K562 (cell line): ENCODE measurements at regions not wholly inside any gene's neighbourhood (a gene's known extent, or its start where the extent isn't known, plus 50 kb on each side); places are given as distances from the start of the nearest gene placed in this dataset.

Experiments
- ATAC-seq: fragments of 200-7000 bp; cut with Tn5 transposase; 3 replicates; pipeline ENCODE4 v1.9.1; 2020; ENCODE audit warnings: moderate library complexity
- BruUV-seq: library from RNA; stranded (reverse); fragments of 400-500 nt; replicated peaks from 2 replicates; lab custom pipeline; 2021; lab: Mats Ljungman, UMichigan
- CTCF ChIA-PET: fragments of 300-600 bp; formaldehyde crosslinking; extraction: SDS; loops from one replicate; lab custom pipeline; 2021; ENCODE audit warnings: low intra/inter-chr PET ratio; lab: Yijun Ruan, JAX
- POLR2A ChIA-PET: fragments of 300-600, 350-650 bp; sonication (Branson Sonifier 250); formaldehyde crosslinking; extraction: SDS; loops from one replicate; lab custom pipeline; 2021; ENCODE audit warnings: antibody characterized with exemption, inconsistent platforms; lab: Yijun Ruan, JAX
- DNase-seq, 4 experiments: peaks; one replicate each; pipeline versions ENCODE4 v3.0.0 to v3.0.0-alpha.2; 2011 to 2018; ENCODE audit warnings: low spot score in 3 of 4, mixed read lengths in 3 of 4; ENCODE audit errors: extremely low read depth in 1 of 4
- FAIRE-seq: peaks from 2 replicates; lab custom pipeline; 2011; peaks lifted over from hg19 to GRCh38; lab: Jason Lieb, UNC
- H2AFZ ChIP-seq: 2 replicates; pipeline ENCODE4 v1.6.0; 2011; ENCODE audit warnings: low read depth, low read length, control low read depth, inconsistent platforms
- H3K27ac ChIP-seq: fragments of 200-600 bp; 3 replicates; pipeline ENCODE4 v1.8.0; 2011; ENCODE audit warnings: low read depth, mild to moderate bottlenecking, control low read depth, inconsistent platforms, low read length, moderate library complexity, mixed read lengths; ENCODE audit errors: extremely low read depth
- H3K27me3 ChIP-seq, 2 experiments: fragments of 300-600 bp in 1 of 2; 2 replicates in 1 of 2; 3 replicates in 1 of 2; pipeline versions ENCODE4 v1.6.0 to v1.8.0; 2011; ENCODE audit warnings: inconsistent platforms in 2 of 2, low read length in 2 of 2, mild to moderate bottlenecking in 1 of 2, mixed read lengths in 1 of 2, moderate library complexity in 1 of 2; ENCODE audit not compliant: control insufficient read depth in 2 of 2, insufficient read depth in 2 of 2
- H3K36me3 ChIP-seq: fragments of 300-600 bp; 3 replicates; pipeline ENCODE4 v1.8.0; 2011; ENCODE audit warnings: mild to moderate bottlenecking, low read length, inconsistent platforms; ENCODE audit not compliant: control insufficient read depth, insufficient read depth
- H3K4me1 ChIP-seq, 2 experiments: fragments of 200-600 bp in 1 of 2; replicated peaks in 1 of 2; 2 replicates in 1 of 2; 3 replicates in 1 of 2; pipeline versions ENCODE4 v1.5.1 to v1.8.0; 2011; ENCODE audit warnings: inconsistent platforms in 2 of 2, low read length in 2 of 2, mild to moderate bottlenecking in 1 of 2, mixed read lengths in 1 of 2, moderate library complexity in 1 of 2; ENCODE audit not compliant: control insufficient read depth in 2 of 2, insufficient read depth in 2 of 2
- H3K4me2 ChIP-seq: 2 replicates; pipeline ENCODE4 v1.6.1; 2011; ENCODE audit warnings: low read length, control low read depth, inconsistent platforms, mixed read lengths; ENCODE audit not compliant: insufficient read depth
- H3K4me3 ChIP-seq: fragments of 200-600 bp; sonication (generic), shearing (Covaris generic); 2 replicates; pipeline ENCODE4 v1.5.1; 2016; ENCODE audit warnings: control low read depth, inconsistent platforms
- H3K79me2 ChIP-seq: fragments of 200-600 bp; 3 replicates; pipeline ENCODE4 v1.8.0; 2011; ENCODE audit warnings: low read length, inconsistent platforms; ENCODE audit not compliant: control insufficient read depth, insufficient read depth
- H3K9ac ChIP-seq, 2 experiments: 2 replicates each; pipeline versions ENCODE4 v1.6.0 to v1.6.1; 2011; ENCODE audit warnings: low read depth in 2 of 2, low read length in 2 of 2, control low read depth in 1 of 2, inconsistent platforms in 1 of 2, mild to moderate bottlenecking in 1 of 2, mixed read lengths in 1 of 2; ENCODE audit not compliant: insufficient read depth in 1 of 2
- H3K9me1 ChIP-seq: one replicate; pipeline ENCODE4 v1.6.0; 2011; ENCODE audit warnings: inconsistent platforms, mild to moderate bottlenecking, low read length, moderate library complexity; ENCODE audit not compliant: control insufficient read depth, insufficient read depth
- H3K9me3 ChIP-seq: replicated peaks from 2 replicates; pipeline ENCODE4 v1.5.1; 2011; ENCODE audit warnings: low read depth, low read length, inconsistent platforms; ENCODE audit not compliant: control insufficient read depth, insufficient read depth
- H4K20me1 ChIP-seq: replicated peaks from 2 replicates; pipeline ENCODE4 v1.6.1; 2011; ENCODE audit warnings: low read length, inconsistent platforms, mixed read lengths; ENCODE audit not compliant: control insufficient read depth, insufficient read depth
- ARID1B ChIP-seq: fragments of 450-650 bp; IDR thresholded peaks from 2 replicates; pipeline ENCODE4 v1.6.1; 2016; ENCODE audit warnings: antibody characterized with exemption, mild to moderate bottlenecking, inconsistent platforms
- BDP1 ChIP-seq: IDR thresholded peaks from 3 replicates; pipeline ENCODE4 v1.6.1; 2011; ENCODE audit not compliant: insufficient read length, insufficient read depth
- GABPB2 ChIP-seq: fragments of 250-450 bp; sonication (Bioruptor Pico); conservative IDR thresholded peaks from 2 replicates; pipeline ENCODE4 v1.5.1; 2021; ENCODE audit warnings: mild to moderate bottlenecking
- GTF2F1 ChIP-seq: IDR thresholded peaks from 2 replicates; pipeline ENCODE4 v1.6.1; 2011; ENCODE audit warnings: low read depth, low read length, improper control_type of control experiment
- TAF7 ChIP-seq: fragments of 450-650 bp; IDR thresholded peaks from 2 replicates; pipeline ENCODE4 v1.6.1; 2016; ENCODE audit warnings: missing genetic modification characterization, missing compliant biosample characterization
- ZBTB26 ChIP-seq: fragments of 450-650 bp; formaldehyde crosslinking; IDR thresholded peaks from 2 replicates; pipeline ENCODE4 v1.4.0; 2022; ENCODE audit warnings: missing genetic modification characterization
- ZNF224 ChIP-seq: sonication (generic); formaldehyde crosslinking; IDR thresholded peaks from 2 replicates; pipeline ENCODE4 v1.8.0; 2022; ENCODE audit warnings: mild to moderate bottlenecking, missing genetic modification reagents
- in situ Hi-C: fragments of 300-500 bp; cut with MboI; formaldehyde crosslinking; loops from 4 replicates; pipeline ENCODE4 v1.15.0; 2018; ENCODE audit warnings: inconsistent platforms, mixed read lengths
- intact Hi-C: fragments of 100-400 bp; cut with micrococcal nuclease; formaldehyde crosslinking; loops from 2 replicates; pipeline ENCODE4 v1.14.2; 2022

GRCh38 chr14:50020184-50020583, 96.2 kb downstream of the VCPKMT start (continued):
- TF ChIP-seq BDP1 = no peak
- no peak for TF ChIP-seq GABPB2 (CRISPR knock-in tag)
- TF ChIP-seq GTF2F1 = no peak
- TF ChIP-seq TAF7 (tag) = no peak
- TF ChIP-seq ZBTB26 = no peak
- no peak for TF ChIP-seq ARID1B

- no peak overlapping the region for H3K27ac ChIP-seq
- no peaks in the 10 kb centered on the region for H3K27me3 ChIP-seq
- POLR2A ChIA-PET = interaction anchor here (1.2 kb wide), 1 partner anchor 19 kb away, joined by 3 read pairs; no protein-coding TSS in a partner anchor
- intact Hi-C loops = no loop called here
- BruUV-seq = no TSS peak
- no peaks in the 10 kb centered on the region for H3K79me2 ChIP-seq
- H3K4me1 ChIP-seq = no peaks in the 10 kb centered on the region
- H3K36me3 ChIP-seq = no peaks in the 10 kb centered on the region
- no peak overlapping the region for H3K4me3 ChIP-seq
- no peaks in the 10 kb centered on the region for H3K9me3 ChIP-seq
- no peaks in the 10 kb centered on the region for H3K9me1 ChIP-seq
- in situ Hi-C loops = no loop called here
- CTCF ChIA-PET = no interaction called here
- no peak for TF ChIP-seq ZNF224 (CRISPR knock-in tag)
- no peak overlapping the region for H3K9ac ChIP-seq
- DNase-seq (no peak), FAIRE-seq (no peak), ATAC-seq (no peak)
- no peaks in the 10 kb centered on the region for H4K20me1 ChIP-seq
- H2AFZ ChIP-seq = no peak overlapping the region
- no peak overlapping the region for H3K4me2 ChIP-seq
Measured at GRCh38 chr14:50020799-50021198, 95.6 kb downstream of the VCPKMT start.
